Small intestine (tissue), 7 donors: ENCODE measurements at regions not wholly inside any gene's neighbourhood (a gene's known extent, or its start where the extent isn't known, plus 50 kb on each side); places are given as distances from the start of the nearest gene placed in this dataset.
"Not testable (repeated sequence)": the region's sequence is repeated elsewhere in the genome, so short reads cannot be mapped to it uniquely, and the experiment has no call there.

ENCODE experiments used
- DNase-seq, 2 donors: peaks; one replicate each; pipeline versions ENCODE4 v3.0.0 to v3.0.0-alpha.2; 2013
- FAIRE-seq: peaks from 2 replicates; lab custom pipeline; 2012; peaks lifted over from hg19 to GRCh38; lab: Jason Lieb, UNC
- H3K27ac ChIP-seq, 3 donors: one replicate each; pipeline ENCODE4 v1.5.1; 2013; ENCODE audit warnings: low read length in 2 of 3, mild to moderate bottlenecking in 2 of 3, control low read depth in 1 of 3, inconsistent platforms in 1 of 3, low read depth in 1 of 3, moderate library complexity in 1 of 3
- H3K27me3 ChIP-seq, 3 donors: one replicate each; pipeline ENCODE4 v1.6.1; 2013; ENCODE audit warnings: low read length in 3 of 3, inconsistent platforms in 1 of 3; ENCODE audit not compliant: control insufficient read depth in 3 of 3, insufficient read depth in 3 of 3
- H3K36me3 ChIP-seq, 3 donors: one replicate each; pipeline ENCODE4 v1.6.1; 2013; ENCODE audit warnings: low read length in 3 of 3, inconsistent platforms in 1 of 3, low read depth in 1 of 3, mild to moderate bottlenecking in 1 of 3, moderate library complexity in 1 of 3; ENCODE audit not compliant: control insufficient read depth in 3 of 3, insufficient read depth in 2 of 3
- H3K4me1 ChIP-seq, 3 donors: one replicate each; pipeline ENCODE4 v1.6.1; 2013; ENCODE audit warnings: low read length in 2 of 3, inconsistent platforms in 1 of 3, low read depth in 1 of 3, mild to moderate bottlenecking in 1 of 3, moderate library complexity in 1 of 3; ENCODE audit not compliant: control insufficient read depth in 3 of 3, insufficient read depth in 2 of 3
- H3K4me3 ChIP-seq, 3 donors: one replicate each; pipeline ENCODE4 v1.5.1; 2013; ENCODE audit warnings: low read length in 3 of 3, control low read depth in 1 of 3, inconsistent platforms in 1 of 3, low read depth in 1 of 3, mild to moderate bottlenecking in 1 of 3, moderate library complexity in 1 of 3
- H3K9me3 ChIP-seq, 2 donors: one replicate each; pipeline ENCODE4 v1.6.1; 2013; ENCODE audit warnings: low read depth in 1 of 2, low read length in 1 of 2; ENCODE audit not compliant: control insufficient read depth in 2 of 2, insufficient read depth in 1 of 2
- WGBS, 3 donors: extraction: QIAGEN DNeasy Blood & Tissue Kit; methylation state at CpG; one replicate each; pipeline ENCODE4 v1.1.7; 2013; 5-methylcytosine and 5-hydroxymethylcytosine counted together
- donor health status: healthy with polysubstance abuse.
- donor health status: control.
- donor health status: control.
- donor health status: Bipolar disorder and iron deficiency.
- donor health status: healthy.

DNA sequence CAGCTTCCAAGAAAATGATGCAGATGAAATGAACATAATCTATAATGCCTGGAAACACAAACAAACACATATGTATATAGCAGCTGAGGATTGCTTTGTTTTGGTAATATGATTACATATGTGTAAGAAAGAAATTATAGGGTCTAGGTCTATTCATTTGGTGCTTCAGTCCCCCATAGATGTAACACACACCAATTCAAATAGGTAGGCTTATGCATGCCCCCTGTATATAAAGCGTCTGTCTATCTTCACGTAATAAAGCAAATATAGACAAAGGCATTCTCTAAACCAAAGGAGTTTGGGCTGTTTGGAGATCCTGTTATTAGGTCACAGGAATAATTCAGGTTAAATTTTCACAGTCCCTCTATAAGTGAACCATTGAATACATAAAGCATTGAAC is 270.4 kb upstream of the SGK1 start:
- Histone ChIP-seq H3K36me3 (no peaks in the 10 kb centered on the region), H3K4me1 (no peaks in the 10 kb centered on the region), H3K27me3 (no peaks in the 10 kb centered on the region), H3K9me3 (no peaks in the 10 kb centered on the region), H3K4me3 (no peak overlapping the region), H3K27ac (no peak overlapping the region)
- WGBS, 3 donors, result 87 to 96% (median 95%) methylated on average over 2 of the region's 2 CpGs
- FAIRE-seq, result no peak
- DNase-seq, result no peak

DNA sequence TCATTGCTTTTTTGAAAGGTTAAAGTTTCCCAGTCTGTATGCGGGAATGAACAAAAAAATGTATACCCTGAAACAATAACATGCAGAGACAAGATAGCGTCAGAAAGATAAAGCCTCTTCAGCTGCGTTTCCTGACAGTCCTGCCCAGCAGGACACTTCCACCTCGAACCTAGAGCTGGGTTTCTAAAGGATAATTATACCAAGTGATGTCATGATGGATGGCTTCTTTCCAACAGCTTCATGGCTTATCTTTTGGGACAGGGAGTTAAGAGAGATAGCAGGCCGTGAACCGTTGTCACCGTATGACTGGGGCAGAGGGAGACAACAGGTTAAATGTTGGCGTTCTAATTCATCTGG is 267.6 kb upstream of the SGK1 start:
- H3K27me3 ChIP-seq, result no peaks in the 10 kb centered on the region
- H3K27ac ChIP-seq, result no peak overlapping the region
- no peak overlapping the region for H3K4me3 ChIP-seq
- H3K4me1 ChIP-seq, result no peaks in the 10 kb centered on the region
- 53 to 68% (median 57%) methylated on average over 8 of the region's 8 CpGs for WGBS, 3 donors
- no peak for DNase-seq
- no peaks in the 10 kb centered on the region for H3K36me3 ChIP-seq
- FAIRE-seq, result no peak
- H3K9me3 ChIP-seq, result no peaks in the 10 kb centered on the region

DNA sequence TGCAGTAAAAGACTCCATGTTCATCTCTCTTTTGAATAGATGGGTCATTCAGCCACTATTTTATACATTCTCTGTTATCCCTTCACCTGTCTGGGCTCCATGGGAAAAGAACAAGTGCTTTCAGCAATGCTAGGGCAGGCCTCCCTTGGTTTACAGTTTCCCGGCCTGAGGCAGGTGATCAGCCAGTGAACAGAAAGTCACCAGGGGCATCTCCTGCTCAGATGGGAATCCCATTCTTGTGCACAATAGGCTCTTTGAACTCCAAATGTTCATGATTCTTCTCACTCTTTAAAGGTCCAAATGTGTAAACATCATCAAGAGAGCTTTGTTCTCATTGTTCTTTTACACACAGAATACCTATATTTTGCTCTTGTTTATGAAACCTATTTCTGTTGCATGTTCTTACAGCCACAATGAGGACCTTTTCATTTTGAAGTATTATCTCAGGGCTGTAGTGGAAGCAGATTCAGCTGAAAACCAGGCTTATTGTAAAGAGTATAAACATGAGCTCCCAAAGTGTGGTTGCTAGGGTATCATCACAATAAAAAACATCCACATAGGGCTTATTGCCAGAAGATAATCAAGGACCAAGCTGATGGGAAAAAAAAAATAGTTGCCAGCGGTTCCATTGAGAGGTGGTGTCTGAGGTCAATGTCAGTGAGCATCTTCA is 267.1 kb upstream of the SGK1 start:
- Histone ChIP-seq H3K36me3 (no peaks in the 10 kb centered on the region), H3K9me3 (no peaks in the 10 kb centered on the region), H3K27ac (no peak overlapping the region), H3K4me1 (no peaks in the 10 kb centered on the region), H3K4me3 (no peak overlapping the region), H3K27me3 (no peaks in the 10 kb centered on the region)
- 72 to 84% (median 74%) methylated on average over 2 of the region's 2 CpGs for WGBS, 3 donors
- DNase-seq, result no peak
- no peak for FAIRE-seq

DNA sequence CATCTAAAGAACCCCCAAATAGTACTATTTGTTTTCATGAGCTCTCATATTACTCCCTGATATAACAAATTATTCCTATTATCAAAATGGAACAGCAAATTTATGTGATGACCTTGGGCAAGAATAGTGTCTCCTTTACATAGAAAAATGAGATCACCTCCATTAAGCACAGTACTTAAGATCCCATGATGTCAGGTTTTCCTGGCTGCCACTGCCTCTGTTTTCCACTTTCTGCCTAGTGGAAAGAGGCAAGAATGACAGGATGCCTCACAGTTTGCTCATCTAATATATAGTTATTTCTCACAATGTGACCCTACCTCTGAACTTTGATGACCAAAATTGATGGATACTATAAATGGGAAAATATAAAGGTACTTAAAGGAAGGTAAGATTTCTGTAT is 260.1 kb upstream of the SGK1 start:
- Histone ChIP-seq H3K4me1 (no peaks in the 10 kb centered on the region), H3K9me3 (no peaks in the 10 kb centered on the region), H3K27ac (no peak overlapping the region), H3K27me3 (no peaks in the 10 kb centered on the region), H3K36me3 (no peaks in the 10 kb centered on the region), H3K4me3 (no peak overlapping the region)
- FAIRE-seq (no peak), DNase-seq (no peak)

- DNase-seq, result no peak
- no peak overlapping the region for H3K27ac ChIP-seq
- no peak overlapping the region for H3K4me3 ChIP-seq
- H3K27me3 ChIP-seq, result no peaks in the 10 kb centered on the region
- no peaks in the 10 kb centered on the region for H3K9me3 ChIP-seq
- no peaks in the 10 kb centered on the region for H3K36me3 ChIP-seq
- 0 to 48% (median 0%) methylated on average over 1 of the region's 1 CpG for WGBS, 3 donors
- H3K4me1 ChIP-seq, result no peaks in the 10 kb centered on the region
- no peak for FAIRE-seq
Measured at GRCh38 chr6:134575221-134575620, 257.3 kb upstream of the SGK1 start.

DNA sequence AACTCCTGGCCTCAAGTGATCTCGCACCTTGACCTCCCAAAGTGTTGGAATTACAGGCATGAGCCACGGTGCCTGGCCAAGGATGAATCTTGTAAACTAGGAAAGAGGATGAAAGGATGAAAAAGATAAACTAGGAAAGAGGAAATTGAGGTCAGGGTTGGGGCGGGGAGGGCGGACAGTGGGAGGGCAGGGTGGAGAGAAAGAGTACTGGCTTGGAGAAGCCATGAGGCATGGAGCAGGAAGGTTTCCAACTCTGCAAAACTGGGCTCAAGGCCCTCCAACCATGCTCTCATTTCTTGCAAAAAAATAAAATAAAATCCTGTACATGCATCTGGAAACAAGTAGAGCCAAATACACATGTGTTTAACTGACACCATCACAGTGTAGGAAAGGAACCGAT is 256.6 kb upstream of the SGK1 start:
- Histone ChIP-seq H3K4me1 (no peaks in the 10 kb centered on the region), H3K36me3 (no peaks in the 10 kb centered on the region), H3K27ac (no peak overlapping the region), H3K4me3 (no peak overlapping the region), H3K27me3 (no peaks in the 10 kb centered on the region), H3K9me3 (no peaks in the 10 kb centered on the region)
- DNase-seq (no peak), FAIRE-seq (no peak)
- WGBS, 3 donors, result 79 to 90% (median 83%) methylated on average over 5 of the region's 5 CpGs

GRCh38 chr6:134569996-134570395 is 252.1 kb upstream of the SGK1 start:
- not testable (repeated sequence) for H3K9me3 ChIP-seq, H3K4me1 ChIP-seq, H3K4me3 ChIP-seq, H3K27me3 ChIP-seq, DNase-seq, H3K36me3 ChIP-seq, FAIRE-seq, H3K27ac ChIP-seq
- WGBS, 3 donors, result 65 to 78% (median 78%) methylated on average over 3 of the region's 3 CpGs

- Histone ChIP-seq H3K36me3 (no peaks in the 10 kb centered on the region), H3K4me3 (no peak overlapping the region), H3K4me1 (no peaks in the 10 kb centered on the region), H3K27ac (no peak overlapping the region), H3K27me3 (no peaks in the 10 kb centered on the region), H3K9me3 (no peaks in the 10 kb centered on the region)
- no peak for FAIRE-seq
- no peak for DNase-seq
- 86 to 90% (median 90%) methylated on average over 5 of the region's 5 CpGs for WGBS, 3 donors
Measured at GRCh38 chr6:134564705-134565104, 246.8 kb upstream of the SGK1 start.

DNA sequence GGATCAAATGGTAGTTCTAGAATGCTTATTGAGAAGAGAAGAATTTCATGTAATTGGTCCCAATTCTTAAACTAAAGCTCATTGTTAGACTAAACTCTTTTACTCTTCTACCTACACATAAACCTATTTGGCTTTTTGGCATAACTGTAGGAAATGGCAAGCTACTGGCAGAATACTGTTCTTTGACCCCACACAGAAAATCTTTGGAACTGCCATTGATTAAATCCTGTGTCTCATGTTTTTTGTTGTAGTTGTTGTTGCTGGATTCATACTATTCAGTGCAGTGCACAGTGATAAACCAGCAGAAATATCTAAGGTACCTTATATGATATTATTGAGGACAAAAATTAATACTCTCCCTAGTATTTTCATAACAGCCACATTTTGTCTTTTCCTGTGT is 242.1 kb upstream of the SGK1 start:
- H3K27me3 ChIP-seq, result no peaks in the 10 kb centered on the region
- H3K27ac ChIP-seq, result no peak overlapping the region
- no peaks in the 10 kb centered on the region for H3K9me3 ChIP-seq
- H3K4me1 ChIP-seq, result no peaks in the 10 kb centered on the region
- FAIRE-seq (no peak), DNase-seq (no peak)
- H3K36me3 ChIP-seq, result no peaks in the 10 kb centered on the region
- H3K4me3 ChIP-seq, result no peak overlapping the region
